NCI-H2107 treated with DMSO at 0.1 percent for 48 hours (cell line): ENCODE measurements at regions not wholly inside any gene's neighbourhood (a gene's known extent, or its start where the extent isn't known, plus 50 kb on each side); places are given as distances from the start of the nearest gene placed in this dataset.
"Not testable (repeated sequence)": the region's sequence is repeated elsewhere in the genome, so short reads cannot be mapped to it uniquely, and the experiment has no call there.

ENCODE experiments used
- DNase-seq: peaks from one replicate; lab custom pipeline; 2025; ENCODE audit not compliant: unreplicated experiment; lab: John Stamatoyannopoulos, UW

DNA sequence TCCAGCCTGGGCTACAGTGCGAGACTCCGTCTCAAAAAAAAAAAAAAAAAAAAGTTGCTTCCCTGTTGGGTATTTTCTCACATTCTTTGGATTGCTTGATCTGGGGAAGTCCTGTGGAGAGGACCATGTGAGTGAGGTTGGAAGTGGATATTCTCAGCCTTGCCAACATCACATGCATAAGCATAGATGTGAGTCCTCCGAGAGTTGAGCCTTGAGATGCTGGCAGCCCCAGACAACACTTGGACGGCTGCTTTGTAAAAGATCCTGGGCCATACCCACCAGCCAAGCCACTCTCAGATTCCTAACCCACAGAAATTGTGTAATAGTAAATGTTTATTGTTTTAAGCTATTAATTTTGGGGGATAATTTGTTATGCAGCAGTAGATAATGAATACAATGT, 1570.0 kb upstream of the GOT2 start:
- no peak for DNase-seq

DNA sequence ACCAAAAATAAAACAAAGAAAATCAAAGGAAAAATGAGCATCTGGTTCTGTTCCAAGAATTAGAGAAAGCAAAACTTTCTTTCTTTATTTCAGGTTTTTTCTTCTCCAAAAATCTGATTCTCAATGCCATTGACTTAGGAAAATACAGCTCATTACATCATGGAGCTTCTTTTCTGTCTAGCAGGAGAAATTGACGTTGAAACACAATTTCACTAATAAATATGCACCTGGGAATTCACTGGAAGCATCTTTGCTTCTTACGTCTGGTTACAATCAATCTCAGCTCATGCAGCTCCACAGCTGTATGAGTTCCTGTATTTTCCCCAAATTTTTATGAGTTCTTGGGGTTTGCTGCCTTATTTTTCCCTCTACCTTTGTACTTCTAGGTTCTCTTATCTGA, 1568.6 kb upstream of the GOT2 start:
- no peak for DNase-seq

DNA sequence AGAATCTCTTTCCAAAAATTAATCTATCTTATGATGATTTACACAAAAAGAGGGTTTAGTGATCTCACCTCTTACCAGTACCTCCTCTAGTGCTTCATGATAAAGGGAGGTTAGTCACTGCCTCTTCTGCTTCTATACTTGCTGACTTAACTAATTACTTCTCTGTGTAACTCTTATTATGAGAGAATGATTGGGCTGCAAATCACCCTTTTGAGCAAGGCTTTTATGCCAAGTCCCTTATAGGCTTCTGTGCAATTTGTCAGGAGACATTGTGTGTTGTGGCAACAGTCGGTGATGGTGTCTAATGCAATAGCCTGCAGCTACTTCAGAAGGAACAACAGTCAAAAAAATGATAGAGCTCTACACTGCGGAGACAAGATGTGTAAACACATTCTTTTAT, 1568.1 kb upstream of the GOT2 start:
- DNase-seq: no peak

DNA sequence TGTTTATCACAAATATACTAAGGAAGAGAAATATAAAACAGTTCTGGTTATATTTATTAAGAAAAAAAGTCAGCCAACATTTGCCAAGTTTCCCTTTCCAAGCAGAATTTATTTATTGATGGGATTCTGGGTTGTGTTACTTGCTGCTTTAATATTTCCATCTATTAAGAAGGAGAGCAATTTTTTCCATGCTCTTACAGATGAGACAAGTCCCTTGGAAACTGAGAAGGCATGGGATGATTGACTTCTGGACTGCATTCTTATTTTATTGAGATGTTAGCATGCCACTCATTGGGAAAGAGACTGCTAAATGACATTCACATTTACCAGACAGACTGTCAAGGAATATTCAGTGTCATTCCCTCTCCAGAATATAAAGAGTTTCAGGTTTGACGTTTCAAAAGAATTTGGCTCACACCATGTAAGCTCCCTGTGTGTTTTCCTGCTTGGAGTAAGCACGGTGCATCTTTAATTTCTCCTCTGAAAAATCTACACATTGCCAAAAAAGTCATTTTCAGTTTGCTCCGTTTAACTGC, 1565.2 kb upstream of the GOT2 start:
- no peak for DNase-seq

DNA sequence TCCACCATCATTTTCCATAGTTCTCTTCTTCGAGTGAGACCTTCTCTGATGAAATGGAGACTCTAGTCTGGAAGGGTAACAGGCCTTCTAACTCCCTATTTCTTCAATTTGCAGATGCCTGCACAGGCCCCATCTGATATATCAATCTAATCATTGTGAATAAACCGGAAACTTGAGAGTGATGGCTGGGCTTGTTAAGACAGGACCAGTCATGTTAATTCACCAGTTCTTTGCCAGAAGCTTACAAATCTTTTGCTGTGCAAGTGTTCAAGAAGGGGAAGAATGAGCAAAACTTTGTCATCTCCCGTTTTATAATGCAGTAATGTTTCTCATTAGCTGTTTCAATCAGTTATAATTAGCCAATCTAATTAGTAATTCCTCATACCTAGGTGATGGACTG, 1561.3 kb upstream of the GOT2 start:
- DNase-seq: no peak

DNA sequence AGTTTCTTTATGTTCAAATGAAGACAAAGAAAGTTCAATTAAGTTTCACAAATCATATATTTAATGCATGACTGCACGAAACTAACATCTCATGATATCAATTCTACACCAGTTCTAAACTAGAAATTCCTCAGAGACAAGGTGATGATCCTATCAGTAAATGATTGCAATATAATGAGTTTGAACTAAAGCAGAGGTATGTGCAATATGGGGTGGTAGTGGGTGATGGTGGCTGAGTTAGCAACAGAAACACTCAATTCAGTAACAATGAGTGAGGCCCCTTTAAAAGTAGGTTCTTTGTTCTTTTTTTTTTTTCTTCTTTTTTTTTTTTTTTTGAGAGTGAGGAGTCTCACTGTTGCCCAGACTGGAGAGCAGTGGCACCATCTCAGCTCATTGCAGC, 1551.7 kb upstream of the GOT2 start:
- no peak for DNase-seq

- no peak for DNase-seq
Observed at GRCh38 chr16:60279061-60279665, 1545.0 kb upstream of the GOT2 start.

DNA sequence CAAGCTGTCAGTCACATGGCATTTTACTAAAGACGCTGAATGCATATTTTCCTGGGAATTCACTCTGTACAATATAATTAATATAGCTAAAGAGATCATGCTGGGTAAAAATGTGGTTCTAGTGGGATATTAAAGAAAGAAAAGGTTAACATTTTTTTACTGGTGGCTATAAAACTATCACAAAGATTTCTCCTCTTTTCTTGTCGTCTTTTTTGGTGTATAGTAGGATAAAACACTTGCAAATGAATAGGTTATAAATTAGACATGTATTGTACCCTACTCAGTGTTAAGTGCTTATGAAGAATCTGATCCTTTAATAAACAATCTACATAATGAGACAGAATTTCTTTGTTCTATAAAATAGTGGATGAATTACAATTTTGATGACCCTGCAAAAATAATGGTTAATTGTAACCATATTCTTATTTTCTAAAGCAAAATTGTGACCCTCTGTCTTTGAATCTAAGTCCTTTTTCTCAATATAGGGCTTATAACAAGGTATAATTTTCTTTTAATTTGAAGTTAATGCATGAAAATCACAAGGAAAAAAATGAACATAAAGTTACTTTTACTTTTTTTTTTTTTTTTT, 1540.4 kb upstream of the GOT2 start:
- DNase-seq: no peak

GRCh38 chr16:60271781-60272180, 1537.7 kb upstream of the GOT2 start:
- no peak for DNase-seq

DNA sequence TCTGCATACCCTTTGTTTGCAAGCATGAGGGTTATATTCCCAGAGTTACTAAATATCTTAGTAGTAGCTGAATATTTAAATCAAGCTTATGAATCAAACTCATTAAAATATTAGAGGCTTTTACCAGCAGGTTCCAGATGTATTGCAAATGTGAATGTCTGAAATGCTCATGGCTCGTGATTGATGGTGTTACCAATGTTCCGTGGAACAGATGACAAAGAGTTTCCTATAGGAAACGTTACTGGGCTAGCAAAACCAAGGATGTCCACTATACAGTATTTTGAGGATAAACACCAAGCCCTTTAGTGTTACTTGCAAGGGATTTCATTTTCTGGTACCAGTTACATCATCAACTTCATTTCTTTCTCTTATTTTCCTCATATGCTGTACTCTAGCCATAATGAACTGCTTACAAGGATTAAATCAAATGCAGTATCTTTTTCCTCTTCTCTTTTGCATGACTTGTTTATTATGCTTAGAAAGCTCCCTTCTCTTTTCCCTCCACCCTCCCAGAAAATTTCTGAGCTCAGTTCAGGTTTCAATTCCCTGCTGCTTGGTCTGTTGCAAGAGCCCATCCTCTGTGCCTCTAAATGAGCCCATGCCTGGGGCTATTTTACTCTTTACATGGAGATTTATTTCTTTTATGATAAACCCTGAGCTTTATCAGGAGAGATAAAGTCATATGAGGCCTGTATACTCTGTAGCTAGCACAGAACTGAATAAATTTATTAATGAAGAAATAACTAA, 1537.1 kb upstream of the GOT2 start:
- no peak for DNase-seq

DNA sequence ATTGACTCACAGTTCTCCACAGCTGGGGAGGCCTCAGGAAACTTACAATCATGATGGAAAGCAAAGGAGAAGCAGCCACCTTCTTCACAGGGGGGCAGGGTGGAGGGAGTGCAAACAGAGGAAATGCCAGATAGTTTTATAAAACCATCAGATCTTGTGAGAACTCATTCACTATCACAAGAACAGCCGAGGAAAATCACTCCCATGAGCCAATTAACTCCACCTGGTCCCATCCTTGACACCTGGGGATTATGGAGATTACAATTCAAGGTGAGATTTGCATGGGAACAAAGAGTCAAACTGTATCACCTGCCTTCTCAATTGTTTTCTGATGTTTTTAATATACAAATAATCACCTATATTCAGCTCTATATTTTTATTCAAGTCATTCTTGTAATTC, 1527.3 kb upstream of the GOT2 start:
- no peak for DNase-seq

GRCh38 chr16:60259956-60260355, 1525.8 kb upstream of the GOT2 start:
- no peak for DNase-seq

GRCh38 chr16:60246086-60246485, 1512.0 kb upstream of the GOT2 start:
- no peak for DNase-seq

- no peak for DNase-seq
Observed at GRCh38 chr16:60241671-60242070, 1507.6 kb upstream of the GOT2 start.

GRCh38 chr16:60230666-60231065, 1496.5 kb upstream of the GOT2 start:
- no peak for DNase-seq

DNA sequence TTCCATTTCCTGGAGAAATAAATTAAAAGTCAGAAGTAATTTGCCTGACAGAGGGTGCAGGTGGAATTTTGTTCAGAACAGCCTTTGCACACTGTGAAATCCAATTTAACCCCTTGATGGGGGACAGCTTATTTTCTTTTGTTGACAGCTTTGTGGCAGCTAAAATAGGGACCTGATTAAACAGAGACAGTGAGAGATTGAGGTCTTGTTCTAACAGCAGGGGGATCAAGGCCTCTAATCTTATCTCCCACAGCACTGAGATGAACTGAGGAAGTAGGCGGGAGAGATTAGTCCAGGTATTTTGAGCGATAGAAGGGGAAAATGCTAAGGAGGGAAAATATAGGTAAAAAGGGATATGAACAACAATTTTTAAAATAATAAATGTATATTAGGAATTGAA, 1491.4 kb upstream of the GOT2 start:
- DNase-seq: no peak

DNA sequence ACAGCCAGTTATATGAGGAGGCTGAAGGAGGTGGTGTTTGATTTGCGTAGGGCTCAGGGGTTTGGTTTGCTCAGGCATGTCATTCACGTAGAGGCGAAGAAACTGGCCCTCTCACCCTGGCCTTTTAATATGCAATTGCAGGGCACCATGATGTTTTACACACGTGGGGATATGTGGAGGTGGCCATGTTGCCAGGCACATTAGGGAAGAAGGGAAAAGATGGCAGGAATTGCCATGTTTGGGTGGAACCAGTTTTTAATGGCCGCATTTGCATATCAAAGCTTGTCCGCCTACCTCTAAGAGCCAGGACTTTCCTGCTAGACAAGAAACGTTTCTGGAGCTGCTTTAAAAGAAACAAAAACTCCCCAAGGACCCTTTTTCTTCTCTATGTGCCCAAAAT, 1483.7 kb upstream of the GOT2 start:
- DNase-seq: no peak

DNA sequence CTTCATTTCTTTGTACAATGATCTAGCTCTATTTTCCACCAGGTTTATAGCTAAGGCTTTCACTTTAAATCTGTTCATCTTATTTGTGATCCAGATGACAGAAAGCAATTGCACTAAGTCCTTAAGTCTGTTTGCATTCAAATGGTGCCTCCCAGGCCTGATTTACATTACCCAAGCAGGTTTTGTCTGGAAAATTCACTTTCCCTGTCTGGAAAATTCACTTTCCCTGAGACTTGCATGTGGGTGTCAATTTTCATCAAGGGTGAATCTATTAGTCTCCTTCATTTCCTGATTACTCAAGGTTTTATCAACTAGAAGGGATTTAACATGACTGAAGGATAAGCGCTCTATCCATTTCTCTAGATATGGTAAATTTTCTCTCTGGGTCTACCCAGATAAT, 1480.2 kb upstream of the GOT2 start:
- no peak for DNase-seq

DNA sequence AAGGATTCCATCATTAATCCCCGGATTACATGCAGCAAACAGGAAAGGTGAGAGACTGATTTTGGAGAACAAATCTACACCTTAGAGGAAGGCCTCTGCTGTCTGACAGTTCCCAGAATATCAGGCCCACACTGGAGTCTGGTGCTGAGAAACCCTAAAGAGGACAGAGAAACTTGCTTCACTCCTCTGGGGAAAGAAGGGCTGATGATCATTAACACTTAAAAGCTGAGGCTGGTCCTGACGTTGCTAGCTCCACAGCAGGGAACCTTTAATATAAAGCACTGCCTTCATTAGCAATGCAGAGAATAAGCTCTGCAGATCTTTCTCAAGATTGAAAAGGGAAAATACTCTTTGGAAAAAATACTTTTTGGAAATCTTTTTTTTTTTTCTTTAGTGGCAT, 1472.4 kb upstream of the GOT2 start:
- DNase-seq: no peak

- DNase-seq: no peak
Observed at GRCh38 chr16:60204181-60204580, 1470.1 kb upstream of the GOT2 start.

GRCh38 chr16:60203525-60204124, 1469.5 kb upstream of the GOT2 start:
- DNase-seq: no peak

GRCh38 chr16:60200729-60201128, 1466.6 kb upstream of the GOT2 start:
- DNase-seq: not testable (repeated sequence)
